SK-N-SH treated with all-trans-retinoic acid at 6 μM for 48 hours (cell line): ENCODE measurements at regions not wholly inside any gene's neighbourhood (a gene's known extent, or its start where the extent isn't known, plus 50 kb on each side); places are given as distances from the start of the nearest gene placed in this dataset.

Experiments used
- ISL1 ChIP-seq: fragments of 250-450 bp; sonication (Bioruptor Pico); IDR thresholded peaks from 2 replicates; pipeline ENCODE4 v2.1.2; 2022; ENCODE audit warnings: mild to moderate bottlenecking, moderate library complexity
- PATZ1 ChIP-seq: fragments of 250-450 bp; sonication (Bioruptor Pico); IDR thresholded peaks from 2 replicates; pipeline ENCODE4 v1.8.0; 2020; ENCODE audit warnings: mild to moderate bottlenecking, moderate library complexity, borderline replicate concordance
- RARB ChIP-seq: fragments of 250-450 bp; sonication (Bioruptor Pico); IDR thresholded peaks from 2 replicates; pipeline ENCODE4 v1.8.0; 2021; ENCODE audit warnings: mild to moderate bottlenecking, moderate library complexity
- TCF4 ChIP-seq: fragments of 250-450 bp; sonication (Bioruptor Pico); IDR thresholded peaks from 2 replicates; pipeline ENCODE4 v1.8.0; 2021; ENCODE audit warnings: mild to moderate bottlenecking, moderate library complexity, borderline replicate concordance
- ZFP3 ChIP-seq: fragments of 250-450 bp; sonication (Bioruptor Pico); IDR thresholded peaks from 2 replicates; pipeline ENCODE4 v1.5.0; 2020; ENCODE audit warnings: mild to moderate bottlenecking, moderate library complexity

- TF ChIP-seq ZFP3 (CRISPR knock-in tag) (no peak), ISL1 (CRISPR knock-in tag) (no peak), RARB (CRISPR knock-in tag) (no peak), TCF4 (no peak), PATZ1 (CRISPR knock-in tag) (no peak)
Measured at GRCh38 chr7:18290223-18290622, 205.3 kb upstream of the HDAC9 start.
